Caki2 (cell line): ENCODE measurements at regions not wholly inside any gene's neighbourhood (a gene's known extent, or its start where the extent isn't known, plus 50 kb on each side); places are given as distances from the start of the nearest gene placed in this dataset.
"Not testable (repeated sequence)": the region's sequence is repeated elsewhere in the genome, so short reads cannot be mapped to it uniquely, and the experiment has no call there.

Experiments used
- DNase-seq: peaks from one replicate; pipeline ENCODE4 v3.0.0-alpha.2; 2015; ENCODE audit warnings: low read depth
- in situ Hi-C: cut with HindIII; loops from 2 replicates; pipeline ENCODE4 v1.10.0; 2016; ENCODE audit warnings: low sequenced_read_pairs, low pct_unique_long_range_greater_than_20kb, mixed read lengths

- DNase-seq: no peak
- in situ Hi-C loops: no loop called here
Measured at GRCh38 chr4:19092797-19093196, 1071.2 kb upstream of the LCORL start.

GRCh38 chr4:19074036-19074435 lies 1052.5 kb upstream of the LCORL start:
- in situ Hi-C loops: no loop called here
- DNase-seq: no peak

- in situ Hi-C loops: no loop called here
- DNase-seq: no peak
Measured at GRCh38 chr4:19063662-19064061, 1042.1 kb upstream of the LCORL start.

- in situ Hi-C loops: no loop called here
- DNase-seq: no peak
Measured at GRCh38 chr4:19054916-19055315, 1033.4 kb upstream of the LCORL start.

GRCh38 chr4:19051831-19052230 lies 1030.3 kb upstream of the LCORL start:
- in situ Hi-C loops: no loop called here
- no peak for DNase-seq

GRCh38 chr4:19047279-19047880 lies 1025.8 kb upstream of the LCORL start:
- in situ Hi-C loops: no loop called here
- DNase-seq: no peak

GRCh38 chr4:19039816-19040215 lies 1018.3 kb upstream of the LCORL start:
- no peak for DNase-seq
- in situ Hi-C loops: no loop called here

GRCh38 chr4:19038231-19038630 lies 1016.7 kb upstream of the LCORL start:
- in situ Hi-C loops: no loop called here
- DNase-seq: no peak

- DNase-seq: no peak
- in situ Hi-C loops: no loop called here
Measured at GRCh38 chr4:19033816-19034733, 1012.5 kb upstream of the LCORL start.

- in situ Hi-C loops: no loop called here
- DNase-seq: no peak
Measured at GRCh38 chr4:19030536-19030935, 1009.0 kb upstream of the LCORL start.

- in situ Hi-C loops: no loop called here
- peak; percentile 14 for DNase-seq
Measured at GRCh38 chr4:19030048-19030447, 1008.5 kb upstream of the LCORL start.

GRCh38 chr4:19026281-19026680 lies 1004.7 kb upstream of the LCORL start:
- peak; percentile 52 for DNase-seq
- in situ Hi-C loops: no loop called here

GRCh38 chr4:19025031-19025430 lies 1003.5 kb upstream of the LCORL start:
- in situ Hi-C loops: no loop called here
- DNase-seq: peak; percentile 18

GRCh38 chr4:19024047-19024446 lies 1002.5 kb upstream of the LCORL start:
- in situ Hi-C loops: no loop called here
- DNase-seq: no peak

- no peak for DNase-seq
- in situ Hi-C loops: no loop called here
Measured at GRCh38 chr4:19021617-19022016, 1000.1 kb upstream of the LCORL start.

- DNase-seq, in situ Hi-C loops: not testable (repeated sequence)
Measured at GRCh38 chr4:19016550-19016949, 995.0 kb upstream of the LCORL start.

GRCh38 chr4:19014594-19014993 lies 993.0 kb upstream of the LCORL start:
- in situ Hi-C loops: no loop called here
- DNase-seq: no peak

GRCh38 chr4:19010761-19011160 lies 989.2 kb upstream of the LCORL start:
- in situ Hi-C loops: no loop called here
- no peak for DNase-seq

GRCh38 chr4:19009881-19010280 lies 988.3 kb upstream of the LCORL start:
- in situ Hi-C loops: no loop called here
- DNase-seq: no peak

GRCh38 chr4:19005211-19005610 lies 983.7 kb upstream of the LCORL start:
- DNase-seq: peak; percentile 2
- in situ Hi-C loops: no loop called here
